ENCODE measurements at regions not wholly inside any gene's neighbourhood (a gene's known extent, or its start where the extent isn't known, plus 50 kb on each side); places are given as distances from the start of the nearest gene placed in this dataset.

- WGBS (ENCODE audit: low lambda C conversion rate), result 94% methylated on average over 2 of the region's 2 CpGs
- no peak for DNase-seq
- Histone ChIP-seq H3K9me2 (no peaks in the 10 kb centered on the region), H3K9me3 (no peaks in the 10 kb centered on the region), H3K79me2 (ENCODE audit: insufficient read depth) (no peaks in the 10 kb centered on the region; the same call in 1 of the 2 replicates), H3K4me2 (no peak overlapping the region), H3K9ac (no peak overlapping the region), H3K27ac (ENCODE audit: low read depth in 2 of 2, low read length in 1 of 2) (no peak overlapping the region), H3K4me3 (ENCODE audit: low read depth in 2 of 2, low read length in 1 of 2) (no peak overlapping the region), H3K36me3 (replicated peaks in 1 of 2; ENCODE audit: control insufficient read depth in 1 of 2, insufficient read depth in 2 of 2, low read length in 1 of 2) (peaks cover 4 to 6% of the 10 kb centered on the region in 2 experiments), H3K27me3 (ENCODE audit: insufficient read depth) (no peaks in the 10 kb centered on the region), H2AFZ (ENCODE audit: low read depth) (no peak overlapping the region), H3F3A (replicated peaks; ENCODE audit: insufficient read depth) (no peaks in the 10 kb centered on the region), H3K4me1 (ENCODE audit: control insufficient read depth in 1 of 2, insufficient read depth in 2 of 2, low read depth in 1 of 2, low read length in 1 of 2) (peaks cover 0 to 7% of the 10 kb centered on the region in 2 experiments; a peak in 3 of 4 replicates), H4K20me1 (ENCODE audit: insufficient read depth) (no peaks in the 10 kb centered on the region)
- POLR2A ChIA-PET, result no interaction called here
- CTCF ChIA-PET, result no interaction called here
- TF ChIP-seq NFIC (IDR thresholded peaks at IDR 0.05; ENCODE audit: borderline replicate concordance), result no peak
- TF ChIP-seq RFX5 (IDR thresholded peaks at IDR 0.05; ENCODE audit: low read length), result no peak
- TF ChIP-seq FOXM1 (IDR thresholded peaks at IDR 0.05; ENCODE audit: low read depth), result no peak
- TF ChIP-seq, protein P1, sequence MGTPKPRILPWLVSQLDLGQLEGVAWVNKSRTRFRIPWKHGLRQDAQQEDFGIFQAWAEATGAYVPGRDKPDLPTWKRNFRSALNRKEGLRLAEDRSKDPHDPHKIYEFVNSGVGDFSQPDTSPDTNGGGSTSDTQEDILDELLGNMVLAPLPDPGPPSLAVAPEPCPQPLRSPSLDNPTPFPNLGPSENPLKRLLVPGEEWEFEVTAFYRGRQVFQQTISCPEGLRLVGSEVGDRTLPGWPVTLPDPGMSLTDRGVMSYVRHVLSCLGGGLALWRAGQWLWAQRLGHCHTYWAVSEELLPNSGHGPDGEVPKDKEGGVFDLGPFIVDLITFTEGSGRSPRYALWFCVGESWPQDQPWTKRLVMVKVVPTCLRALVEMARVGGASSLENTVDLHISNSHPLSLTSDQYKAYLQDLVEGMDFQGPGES (IDR thresholded peaks at IDR 0.05; ENCODE audit: low read depth, low read length), result no peak
- no peak for TF ChIP-seq POLR2AphosphoS5 (IDR thresholded peaks at IDR 0.05; ENCODE audit: low read depth, low read length)
- no peak for TF ChIP-seq NRF1 (IDR thresholded peaks at IDR 0.05; ENCODE audit: low read depth, low read length)
- TF ChIP-seq RCOR1 (IDR thresholded peaks at IDR 0.05; ENCODE audit: low read length), result no peak
- TF ChIP-seq MXI1 (IDR thresholded peaks at IDR 0.05; ENCODE audit: low read depth, low read length), result no peak
- no peak for TF ChIP-seq YY1 (IDR thresholded peaks at IDR 0.05; ENCODE audit: low read depth)
- TF ChIP-seq, protein P2, sequence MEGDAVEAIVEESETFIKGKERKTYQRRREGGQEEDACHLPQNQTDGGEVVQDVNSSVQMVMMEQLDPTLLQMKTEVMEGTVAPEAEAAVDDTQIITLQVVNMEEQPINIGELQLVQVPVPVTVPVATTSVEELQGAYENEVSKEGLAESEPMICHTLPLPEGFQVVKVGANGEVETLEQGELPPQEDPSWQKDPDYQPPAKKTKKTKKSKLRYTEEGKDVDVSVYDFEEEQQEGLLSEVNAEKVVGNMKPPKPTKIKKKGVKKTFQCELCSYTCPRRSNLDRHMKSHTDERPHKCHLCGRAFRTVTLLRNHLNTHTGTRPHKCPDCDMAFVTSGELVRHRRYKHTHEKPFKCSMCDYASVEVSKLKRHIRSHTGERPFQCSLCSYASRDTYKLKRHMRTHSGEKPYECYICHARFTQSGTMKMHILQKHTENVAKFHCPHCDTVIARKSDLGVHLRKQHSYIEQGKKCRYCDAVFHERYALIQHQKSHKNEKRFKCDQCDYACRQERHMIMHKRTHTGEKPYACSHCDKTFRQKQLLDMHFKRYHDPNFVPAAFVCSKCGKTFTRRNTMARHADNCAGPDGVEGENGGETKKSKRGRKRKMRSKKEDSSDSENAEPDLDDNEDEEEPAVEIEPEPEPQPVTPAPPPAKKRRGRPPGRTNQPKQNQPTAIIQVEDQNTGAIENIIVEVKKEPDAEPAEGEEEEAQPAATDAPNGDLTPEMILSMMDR (IDR thresholded peaks at IDR 0.05), result no peak
- no peak for TF ChIP-seq PBX3 (IDR thresholded peaks at IDR 0.05)
- no peak for TF ChIP-seq USF1 (IDR thresholded peaks at IDR 0.05; ENCODE audit: borderline replicate concordance, low read depth)
- no peak for TF ChIP-seq EP300 (IDR thresholded peaks at IDR 0.05; ENCODE audit: borderline replicate concordance in 1 of 2, low read depth in 1 of 2, low read length in 1 of 2)
- TF ChIP-seq TEAD4 (IDR thresholded peaks at IDR 0.05; ENCODE audit: borderline replicate concordance, insufficient read depth), result no peak
Measured at GRCh38 chr4:123259676-123260646, 136.6 kb upstream of the SPRY1 start.

Data from SK-N-SH (cell line).